A549 (cell line): ENCODE measurements at regions not wholly inside any gene's neighbourhood (a gene's known extent, or its start where the extent isn't known, plus 50 kb on each side); places are given as distances from the start of the nearest gene placed in this dataset.
A peak's percentile ranks its signal among the peaks of the same experiment; 100 is the strongest.

Experiments
- ATAC-seq, 2 experiments: fragments of 200-7000 bp in 1 of 2; fragments of >200 bp in 1 of 2; cut with Nextera tagmentation in 1 of 2; cut with Tn5 transposase in 1 of 2; 3 replicates each; pipeline versions ENCODE4 v1.8.0 to v1.9.1; 2018 to 2020; ENCODE audit warnings: mild to moderate bottlenecking in 1 of 2, moderate library complexity in 1 of 2
- CTCF ChIA-PET: fragments of 300-600 bp; sonication (Branson Sonifier 250); formaldehyde crosslinking; extraction: SDS; loops from one replicate; lab custom pipeline; 2021; ENCODE audit warnings: antibody characterized with exemption, inconsistent platforms; lab: Yijun Ruan, JAX
- POLR2A ChIA-PET: fragments of 350-600 bp; formaldehyde crosslinking; extraction: SDS; loops from one replicate; lab custom pipeline; 2021; ENCODE audit warnings: antibody characterized with exemption, inconsistent platforms; lab: Yijun Ruan, JAX
- DNase-seq, 2 experiments: peaks; one replicate each; pipeline versions ENCODE4 v3.0.0 to v3.0.0-alpha.2; 2011 to 2016; ENCODE audit warnings: low read depth in 1 of 2, low spot score in 1 of 2
- FAIRE-seq: peaks from 2 replicates; lab custom pipeline; 2011; peaks lifted over from hg19 to GRCh38; lab: Jason Lieb, UNC
- H3K27ac ChIP-seq, 2 experiments: fragments of >200 bp; sonication (Bioruptor Twin); formaldehyde crosslinking; 3 replicates each; pipeline ENCODE4 v1.5.1; 2016 to 2017
- H3K4me1 ChIP-seq: fragments of >200 bp; sonication (Bioruptor Twin); formaldehyde crosslinking; 3 replicates; pipeline ENCODE4 v1.6.1; 2016
- H3K4me2 ChIP-seq: fragments of >200 bp; sonication (Bioruptor Twin); formaldehyde crosslinking; 3 replicates; pipeline ENCODE4 v1.6.1; 2016
- H3K4me3 ChIP-seq: fragments of >200 bp; sonication (Bioruptor Twin); formaldehyde crosslinking; 3 replicates; pipeline ENCODE4 v1.5.1; 2016
- H3K9me3 ChIP-seq: fragments of >200 bp; sonication (Bioruptor Twin); formaldehyde crosslinking; 3 replicates; pipeline ENCODE4 v1.6.1; 2016
- ATOH8 ChIP-seq: fragments of 250-450 bp; sonication (Bioruptor Pico); IDR thresholded peaks from 2 replicates; pipeline ENCODE4 v1.5.0; 2020; ENCODE audit warnings: low read depth, mild to moderate bottlenecking, moderate library complexity
- BHLHE40 ChIP-seq: IDR thresholded peaks from 2 replicates; pipeline ENCODE4 v1.6.1; 2012; ENCODE audit warnings: low read depth, low read length, inconsistent platforms
- CEBPB ChIP-seq, 2 experiments: fragments of >200 bp in 1 of 2; sonication (Bioruptor Twin) in 1 of 2; formaldehyde crosslinking in 1 of 2; IDR thresholded peaks; 2 replicates each; pipeline ENCODE4 v1.6.1; 2012 to 2016
- CHD2 ChIP-seq: fragments of 150-350 bp; IDR thresholded peaks from 2 replicates; pipeline ENCODE4 v1.6.1; 2014; ENCODE audit warnings: low read length; ENCODE audit not compliant: partially characterized antibody
- E2F6 ChIP-seq: IDR thresholded peaks from 2 replicates; pipeline ENCODE4 v1.6.1; 2012; ENCODE audit warnings: low read depth, borderline replicate concordance
- EHF ChIP-seq: fragments of 250-450 bp; sonication (Bioruptor Pico); IDR thresholded peaks from 2 replicates; pipeline ENCODE4 v1.5.0; 2020; ENCODE audit warnings: mild to moderate bottlenecking
- EHMT2 ChIP-seq: fragments of 200-600 bp; sonication (generic); IDR thresholded peaks from 2 replicates; pipeline ENCODE4 v1.6.1; 2016; ENCODE audit warnings: antibody characterized with exemption, low read depth, mild to moderate bottlenecking, moderate library complexity
- ELK1 ChIP-seq: fragments of 150-350 bp; IDR thresholded peaks from 2 replicates; pipeline ENCODE4 v1.6.1; 2014; ENCODE audit warnings: low read depth, mild to moderate bottlenecking, low read length
- EP300 ChIP-seq, 2 experiments: fragments of >200 bp; sonication (Bioruptor Twin); formaldehyde crosslinking; IDR thresholded peaks; 2 replicates in 1 of 2; 3 replicates in 1 of 2; pipeline ENCODE4 v1.6.1; 2016 to 2017
- FOSL2 ChIP-seq, 2 experiments: fragments of 450-650 bp in 1 of 2; fragments of >200 bp in 1 of 2; sonication (Bioruptor Twin) in 1 of 2; formaldehyde crosslinking; IDR thresholded peaks; 2 replicates each; pipeline versions ENCODE4 v1.5.0 to v1.6.1; 2016 to 2020; ENCODE audit warnings: mild to moderate bottlenecking in 1 of 2, moderate library complexity in 1 of 2
- HOXA7 ChIP-seq: fragments of 250-450 bp; sonication (Bioruptor Pico); IDR thresholded peaks from 2 replicates; pipeline ENCODE4 v1.5.0; 2020; ENCODE audit warnings: mild to moderate bottlenecking, moderate library complexity
- HOXB5 ChIP-seq: fragments of 250-450 bp; sonication (Bioruptor Pico); IDR thresholded peaks from 2 replicates; pipeline ENCODE4 v1.5.0; 2020; ENCODE audit warnings: mild to moderate bottlenecking, moderate library complexity
- JUN ChIP-seq, 2 experiments: fragments of >200 bp; sonication (Bioruptor Twin); formaldehyde crosslinking; IDR thresholded peaks; 2 replicates in 1 of 2; 3 replicates in 1 of 2; pipeline ENCODE4 v1.6.1; 2016 to 2017
- JUNB ChIP-seq: fragments of >200 bp; sonication (Bioruptor Twin); formaldehyde crosslinking; IDR thresholded peaks from 2 replicates; pipeline ENCODE4 v1.6.1; 2016
- KDM5A ChIP-seq: fragments of 200-600 bp; sonication (generic); IDR thresholded peaks from 2 replicates; pipeline ENCODE4 v1.6.1; 2016; ENCODE audit warnings: antibody characterized with exemption, mild to moderate bottlenecking
- MAFK ChIP-seq: fragments of 450-650 bp; IDR thresholded peaks from 2 replicates; pipeline ENCODE4 v1.6.1; 2014; ENCODE audit not compliant: partially characterized antibody
- MYC ChIP-seq: IDR thresholded peaks from 2 replicates; pipeline ENCODE4 v1.6.1; 2012; ENCODE audit warnings: mild to moderate bottlenecking, inconsistent platforms, low read length, improper control_type of control experiment, borderline replicate concordance
- NFE2L2 ChIP-seq: fragments of 150-350 bp; conservative IDR thresholded peaks from 2 replicates; pipeline ENCODE4 v1.6.1; 2014; ENCODE audit warnings: low read length
- NR3C1 ChIP-seq: fragments of >200 bp; sonication (Bioruptor Twin); formaldehyde crosslinking; IDR thresholded peaks from 3 replicates; pipeline ENCODE4 v1.6.1; 2017
- PBX3 ChIP-seq: IDR thresholded peaks from 2 replicates; pipeline ENCODE4 v1.6.1; 2012
- RAD21 ChIP-seq, 2 experiments: fragments of >200 bp in 1 of 2; sonication (Bioruptor Twin) in 1 of 2; formaldehyde crosslinking in 1 of 2; IDR thresholded peaks in 1 of 2; conservative IDR thresholded peaks in 1 of 2; 2 replicates in 1 of 2; 3 replicates in 1 of 2; pipeline ENCODE4 v1.6.1; 2012 to 2018; ENCODE audit warnings: inconsistent platforms in 1 of 2
- SMC3 ChIP-seq: fragments of >200 bp; sonication (Bioruptor Twin); formaldehyde crosslinking; IDR thresholded peaks from 3 replicates; pipeline ENCODE4 v1.6.1; 2018; ENCODE audit warnings: inconsistent platforms
- TFCP2L1 ChIP-seq: fragments of 250-450 bp; sonication (Bioruptor Pico); IDR thresholded peaks from 2 replicates; pipeline ENCODE4 v1.5.0; 2021; ENCODE audit warnings: mild to moderate bottlenecking
- ZC3H11A ChIP-seq: fragments of 450-650 bp; IDR thresholded peaks from 2 replicates; pipeline ENCODE4 v1.6.1; 2014; ENCODE audit warnings: antibody characterized with exemption, mild to moderate bottlenecking
- WGBS: methylation state at CpG from one replicate; pipeline ENCODE4 v1.1.6; 2017; ENCODE audit errors: missing lambda C conversion rate; 5-methylcytosine and 5-hydroxymethylcytosine counted together

GRCh38 chr5:20347334-20347733 lies 359.3 kb upstream of the CDH18 start:
- CTCF ChIA-PET = no interaction called here
- POLR2A ChIA-PET = no interaction called here
- Histone ChIP-seq H3K4me3 (no peak overlapping the region), H3K4me2 (no peak overlapping the region), H3K9me3 (no peaks in the 10 kb centered on the region), H3K27ac (no peak overlapping the region), H3K4me1 (no peaks in the 10 kb centered on the region)
- no peak for ATAC-seq
- DNase-seq = no peak
- no peak for TF ChIP-seq KDM5A
- TF ChIP-seq, all 56 proteins: peak for 0
- WGBS = 10% methylated on average over 2 of the region's 2 CpGs
- no peak for FAIRE-seq

- no peak for DNase-seq
- Histone ChIP-seq H3K4me2 (no peak overlapping the region), H3K4me1 (no peaks in the 10 kb centered on the region), H3K9me3 (0 out of 3 replicates have a peak, but pooled peaks cover 3% of the 10 kb centered on the region), H3K27ac (no peak overlapping the region), H3K4me3 (no peak overlapping the region)
- FAIRE-seq = no peak
- ChIA-PET POLR2A (interaction anchor here (0.5 kb wide), 1 partner anchor 23 kb away, joined by 4 read pairs; no protein-coding TSS in a partner anchor), CTCF (interaction anchor here (1.2 kb wide), 1 partner anchor 13 kb away, joined by 3 read pairs; no protein-coding TSS in a partner anchor)
- TF ChIP-seq JUN (IDR thresholded peaks at IDR 0.05) (no peak), MAFK (no peak), HOXB5 (no peak), EHMT2 (no peak), ATOH8 (no peak), TFCP2L1 (CRISPR knock-in tag) (no peak), NFE2L2 (no peak), HOXA7 (CRISPR knock-in tag) (no peak), CEBPB (IDR thresholded peaks at IDR 0.05) (no peak), ZC3H11A (no peak), JUNB (no peak), BHLHE40 (no peak), CHD2 (no peak), PBX3 (no peak), E2F6 (no peak)
- no peak for ATAC-seq
- WGBS = 7% methylated on average over 3 of the region's 3 CpGs
Measured at GRCh38 chr5:20340126-20340525, 352.1 kb upstream of the CDH18 start.

- TF ChIP-seq NR3C1 (no peak), PBX3 (no peak), ELK1 (no peak), MAFK (no peak), MYC (no peak), EHF (CRISPR knock-in tag) (no peak), SMC3 (peak; percentile 24; the same call in 2 of the 3 replicates), RAD21 (conservative IDR thresholded peaks at IDR 0.05 in 1 of 2, IDR thresholded peaks at IDR 0.05 in 1 of 2) (peak in 1 of 2 experiments; percentile 30; a peak in 1 of 5 replicates), JUNB (no peak), EP300 (IDR thresholded peaks at IDR 0.05) (no peak), FOSL2 (IDR thresholded peaks at IDR 0.05) (no peak), FOSL2 (CRISPR knock-in tag; IDR thresholded peaks at IDR 0.05) (no peak)
- ChIA-PET CTCF (interaction anchor here (1.3 kb wide), 1 partner anchor 49 kb away, joined by 4 read pairs; no protein-coding TSS in a partner anchor), POLR2A (no interaction called here)
- WGBS = 2% methylated on average over 2 of the region's 2 CpGs
- no peak overlapping the region for H3K4me3 ChIP-seq
- no peak overlapping the region for H3K27ac ChIP-seq
- peak in 1 of 2 experiments; percentile 66; a peak in 2 of 6 replicates for ATAC-seq
- no peaks in the 10 kb centered on the region for H3K4me1 ChIP-seq
- FAIRE-seq = no peak
- peak in 1 of 2 experiments; percentile 21 for DNase-seq
- no peak overlapping the region for H3K4me2 ChIP-seq
- H3K9me3 ChIP-seq = 0 out of 3 replicates have a peak, but pooled peaks cover 3% of the 10 kb centered on the region
Measured at GRCh38 chr5:20335978-20336377, 348.0 kb upstream of the CDH18 start.
